ENCODE measurements at regions not wholly inside any gene's neighbourhood (a gene's known extent, or its start where the extent isn't known, plus 50 kb on each side); places are given as distances from the start of the nearest gene placed in this dataset.
"Not testable (repeated sequence)": the region's sequence is repeated elsewhere in the genome, so short reads cannot be mapped to it uniquely, and the experiment has no call there.

DNA sequence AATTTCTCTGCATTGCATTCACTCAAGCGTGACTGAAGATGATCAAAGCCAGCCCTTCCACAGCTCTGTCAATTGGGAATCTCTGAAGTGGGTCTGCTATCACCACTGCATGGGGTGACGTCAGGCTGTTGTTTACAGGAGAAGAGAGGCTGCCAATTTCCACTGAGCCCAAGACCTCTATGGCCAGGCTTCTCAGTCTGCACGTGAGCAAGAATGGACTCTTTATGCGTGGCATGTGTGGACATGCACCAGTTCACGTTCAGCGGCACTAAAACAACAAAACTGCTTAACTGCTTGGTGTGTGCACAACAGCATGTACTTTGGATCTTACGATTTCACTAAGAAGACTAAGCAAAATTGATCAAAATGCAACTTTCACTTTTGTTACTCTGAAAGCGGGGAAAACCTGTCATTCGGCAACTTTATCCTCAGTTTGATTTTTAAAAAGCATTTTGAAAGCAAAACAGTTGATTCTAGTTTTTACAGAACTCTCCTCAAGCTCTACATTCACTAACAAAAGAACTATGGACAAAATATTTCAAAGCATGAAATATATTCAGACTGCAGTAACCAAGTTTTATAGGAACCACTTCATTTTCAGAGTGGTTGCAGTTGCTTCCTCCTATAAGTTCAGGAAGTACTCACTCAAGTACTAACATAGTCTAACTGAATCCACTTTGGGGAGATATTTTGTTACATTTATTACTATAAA is 77.0 kb upstream of the SERTAD2 start:
- Mint-ChIP-seq H3K9me3 (no peaks in the 10 kb centered on the region), H3K4me1 (peaks cover 31% of the 10 kb centered on the region), H3K27ac (peak overlapping the region; percentile 80), H3K4me3 (peak overlapping the region; percentile 83), H3K36me3 (ENCODE audit: low read depth) (no peaks in the 10 kb centered on the region), H3K27me3 (no peaks in the 10 kb centered on the region)
- peak; percentile 73 for ATAC-seq (replicated peaks)

DNA sequence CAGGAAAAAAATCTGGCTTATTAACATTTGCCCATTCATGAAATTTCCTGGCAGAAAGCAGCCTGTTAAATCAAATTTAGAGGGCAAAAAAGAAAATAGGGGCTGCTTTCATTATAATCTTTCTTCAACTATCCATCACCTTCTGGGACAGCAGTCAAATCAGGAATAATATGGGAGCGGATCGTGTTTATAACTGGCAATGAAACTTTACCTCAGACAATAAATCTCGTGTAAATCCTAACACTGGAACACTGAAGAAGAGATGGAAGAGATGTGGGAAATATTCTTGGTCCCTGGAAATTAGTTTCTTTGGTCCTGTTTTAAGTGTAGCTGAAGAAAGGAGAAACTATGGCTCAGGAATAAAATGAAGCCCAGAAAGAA is 77.5 kb upstream of the SERTAD2 start:
- peak overlapping the region; percentile 80 for H3K27ac Mint-ChIP-seq
- H3K4me1 Mint-ChIP-seq, result peaks cover 31% of the 10 kb centered on the region
- H3K9me3 Mint-ChIP-seq, result no peaks in the 10 kb centered on the region
- no peaks in the 10 kb centered on the region for H3K27me3 Mint-ChIP-seq
- H3K36me3 Mint-ChIP-seq (ENCODE audit: low read depth), result no peaks in the 10 kb centered on the region
- peak overlapping the region; percentile 83 for H3K4me3 Mint-ChIP-seq
- ATAC-seq (replicated peaks), result no peak

DNA sequence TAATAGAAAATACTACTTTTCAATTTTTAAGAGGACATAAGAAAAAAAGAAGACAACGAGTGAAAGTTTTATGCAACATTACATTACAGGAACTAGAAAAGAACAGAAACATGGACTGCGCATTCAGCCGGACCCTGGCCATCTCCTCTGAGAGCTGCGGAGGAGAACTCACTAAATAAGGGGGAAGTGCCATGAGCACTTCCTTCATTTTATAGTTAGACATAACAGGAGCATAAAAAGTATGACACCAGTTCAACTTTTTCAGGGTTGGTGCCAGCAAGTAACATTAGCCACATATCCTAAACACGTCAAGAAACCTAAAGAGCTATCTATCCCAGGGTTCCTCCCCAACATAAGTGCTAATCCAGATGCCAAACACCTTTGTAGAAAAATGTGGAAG is 78.0 kb upstream of the SERTAD2 start:
- Mint-ChIP-seq H3K36me3 (ENCODE audit: low read depth) (no peaks in the 10 kb centered on the region), H3K27me3 (no peaks in the 10 kb centered on the region), H3K4me3 (peak overlapping the region; percentile 83), H3K4me1 (peaks cover 30% of the 10 kb centered on the region), H3K9me3 (no peaks in the 10 kb centered on the region), H3K27ac (no peak overlapping the region)
- ATAC-seq (replicated peaks), result no peak

DNA sequence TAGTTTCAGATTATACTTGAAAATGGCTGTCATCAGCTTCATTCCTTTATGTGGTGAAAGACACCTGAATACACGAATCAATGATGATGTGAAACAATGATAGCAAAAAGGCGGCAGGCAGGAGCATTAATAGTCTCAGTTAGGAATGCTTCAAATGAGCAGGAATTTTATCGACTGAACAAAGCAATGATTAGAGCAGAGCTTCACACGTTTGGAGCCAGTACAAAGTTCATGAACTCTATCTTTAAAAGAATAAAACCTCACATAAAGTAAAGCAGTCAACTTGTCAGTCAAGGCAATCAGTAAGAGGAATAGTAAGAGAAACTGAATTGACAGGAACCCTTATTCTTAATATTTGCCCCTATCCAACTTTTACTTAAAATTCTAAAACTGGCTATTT is 78.4 kb upstream of the SERTAD2 start:
- no peaks in the 10 kb centered on the region for H3K27me3 Mint-ChIP-seq
- H3K4me3 Mint-ChIP-seq, result no peak overlapping the region
- no peak overlapping the region for H3K27ac Mint-ChIP-seq
- peaks cover 26% of the 10 kb centered on the region for H3K4me1 Mint-ChIP-seq
- ATAC-seq (replicated peaks), result no peak
- H3K36me3 Mint-ChIP-seq (ENCODE audit: low read depth), result no peaks in the 10 kb centered on the region
- no peaks in the 10 kb centered on the region for H3K9me3 Mint-ChIP-seq

DNA sequence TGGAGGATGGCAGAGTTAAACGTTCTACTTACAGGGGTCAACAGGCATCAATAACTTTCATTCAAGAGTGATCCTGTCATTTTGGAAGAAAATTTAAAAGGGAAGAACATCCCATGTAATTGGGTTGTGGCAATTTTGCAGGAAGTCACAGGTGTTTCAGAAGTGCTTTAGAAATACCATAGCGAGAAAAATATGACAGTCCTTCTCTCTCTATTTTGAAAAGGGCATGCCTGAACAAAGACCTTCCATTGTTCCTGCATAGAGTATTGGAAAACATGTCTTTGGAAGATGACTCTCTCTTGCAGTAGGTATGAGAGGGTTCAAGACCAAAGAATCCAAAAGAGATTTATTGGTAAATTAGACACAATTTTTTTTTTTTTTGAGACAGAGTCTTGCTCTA is 81.8 kb upstream of the SERTAD2 start:
- ATAC-seq (replicated peaks), result no peak
- peaks cover 22% of the 10 kb centered on the region for H3K4me1 Mint-ChIP-seq
- no peak overlapping the region for H3K4me3 Mint-ChIP-seq
- no peaks in the 10 kb centered on the region for H3K27me3 Mint-ChIP-seq
- H3K9me3 Mint-ChIP-seq, result no peaks in the 10 kb centered on the region
- no peak overlapping the region for H3K27ac Mint-ChIP-seq
- H3K36me3 Mint-ChIP-seq (ENCODE audit: low read depth), result peaks cover 6% of the 10 kb centered on the region

DNA sequence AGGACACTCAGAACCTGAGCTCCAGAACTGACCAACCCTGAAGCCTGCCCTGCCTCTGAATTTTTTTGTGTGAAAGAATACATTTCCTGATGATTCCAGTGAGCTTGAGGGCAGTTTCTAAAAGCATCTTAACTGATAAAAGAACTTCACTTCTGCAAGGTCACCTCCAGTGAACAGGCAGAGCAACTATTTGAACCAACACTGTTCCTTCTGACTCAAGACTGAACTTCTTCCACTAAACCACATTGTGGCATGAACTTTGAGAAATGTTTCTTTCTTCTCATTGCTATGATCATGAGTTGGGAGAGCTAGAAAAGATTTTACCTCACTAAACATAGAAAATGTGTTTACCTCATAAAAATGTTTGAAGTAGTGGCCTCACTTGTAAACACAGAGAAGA is 83.8 kb upstream of the SERTAD2 start:
- peaks cover 13% of the 10 kb centered on the region for H3K4me1 Mint-ChIP-seq
- ATAC-seq (replicated peaks), result peak; percentile 90
- peak overlapping the region; percentile 68 for H3K27ac Mint-ChIP-seq
- H3K36me3 Mint-ChIP-seq (ENCODE audit: low read depth), result peaks cover 6% of the 10 kb centered on the region
- H3K4me3 Mint-ChIP-seq, result peak overlapping the region; percentile 54
- no peaks in the 10 kb centered on the region for H3K27me3 Mint-ChIP-seq
- H3K9me3 Mint-ChIP-seq, result no peaks in the 10 kb centered on the region

DNA sequence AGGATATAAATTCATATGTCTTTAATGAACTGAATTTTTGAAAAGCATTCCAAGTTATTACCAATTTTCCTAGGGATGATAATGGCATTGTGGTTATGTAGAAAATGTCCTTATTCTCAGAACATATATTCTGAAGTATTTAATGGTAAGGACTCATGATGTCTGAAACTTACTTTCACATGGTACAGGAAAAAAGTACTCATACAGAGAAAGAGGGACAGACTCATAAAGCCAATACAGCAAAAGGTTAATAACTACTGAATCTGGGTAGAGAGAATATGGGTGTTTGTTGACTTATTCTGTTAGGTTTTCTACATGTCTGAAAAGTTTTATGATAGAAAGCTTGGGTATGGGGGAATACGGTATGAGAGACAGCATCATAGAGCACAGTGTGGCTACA is 84.3 kb upstream of the SERTAD2 start:
- peaks cover 6% of the 10 kb centered on the region for H3K36me3 Mint-ChIP-seq (ENCODE audit: low read depth)
- peak overlapping the region; percentile 68 for H3K27ac Mint-ChIP-seq
- H3K4me3 Mint-ChIP-seq, result peak overlapping the region; percentile 54
- H3K27me3 Mint-ChIP-seq, result no peaks in the 10 kb centered on the region
- H3K9me3 Mint-ChIP-seq, result no peaks in the 10 kb centered on the region
- H3K4me1 Mint-ChIP-seq, result peaks cover 13% of the 10 kb centered on the region
- ATAC-seq (replicated peaks), result peak; percentile 92

DNA sequence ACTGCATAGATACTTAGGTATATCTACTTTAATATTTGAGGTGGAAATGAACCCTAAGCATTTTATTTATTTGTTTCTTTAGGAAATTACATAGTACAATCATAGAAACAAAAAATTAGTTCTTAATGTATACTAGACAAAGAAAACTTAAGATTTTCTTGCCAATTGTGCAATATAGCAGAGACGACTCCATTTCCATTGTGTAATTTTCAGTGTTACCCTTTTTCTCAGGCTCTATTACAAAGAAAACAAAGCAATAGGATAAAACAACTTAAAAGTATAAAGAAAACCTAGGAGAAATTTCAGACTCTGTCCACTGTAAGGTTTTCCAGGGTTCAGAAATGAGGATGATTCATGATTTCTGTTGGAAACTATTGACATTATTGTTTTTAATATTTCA is 89.0 kb upstream of the SERTAD2 start:
- peaks cover 6% of the 10 kb centered on the region for H3K36me3 Mint-ChIP-seq (ENCODE audit: low read depth)
- H3K9me3 Mint-ChIP-seq, result no peaks in the 10 kb centered on the region
- H3K4me3 Mint-ChIP-seq, result no peak overlapping the region
- H3K27me3 Mint-ChIP-seq, result no peaks in the 10 kb centered on the region
- peaks cover 8% of the 10 kb centered on the region for H3K4me1 Mint-ChIP-seq
- no peak overlapping the region for H3K27ac Mint-ChIP-seq
- no peak for ATAC-seq (replicated peaks)

DNA sequence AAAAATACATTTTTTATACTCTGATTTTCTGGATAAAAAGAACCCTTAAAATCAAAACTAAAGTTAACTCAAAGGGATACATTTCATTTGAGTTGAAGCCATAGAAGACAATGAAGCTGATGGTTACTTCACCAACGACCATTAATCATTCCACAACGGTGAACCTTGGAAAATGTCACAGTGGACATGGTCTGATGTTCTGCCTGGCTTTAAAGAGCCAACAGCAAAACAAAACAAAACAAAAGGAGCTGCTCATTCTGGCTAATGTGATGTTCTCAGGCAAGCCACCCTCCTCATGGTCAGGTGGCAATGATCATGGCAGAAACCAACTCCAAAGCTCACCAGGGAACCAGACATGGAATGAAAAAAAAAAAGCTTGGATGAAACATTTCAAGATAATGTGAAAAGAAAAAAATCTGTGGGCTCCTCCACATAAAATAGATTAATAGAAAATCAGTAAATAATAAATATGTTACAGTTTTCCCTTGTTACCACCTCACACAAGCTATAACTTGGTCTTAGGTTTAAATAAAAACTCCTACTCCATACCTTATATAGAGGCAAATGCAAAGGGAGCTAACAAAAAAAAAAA is 90.1 kb upstream of the SERTAD2 start:
- no peak overlapping the region for H3K4me3 Mint-ChIP-seq
- no peaks in the 10 kb centered on the region for H3K27me3 Mint-ChIP-seq
- no peaks in the 10 kb centered on the region for H3K9me3 Mint-ChIP-seq
- ATAC-seq (replicated peaks), result no peak
- H3K27ac Mint-ChIP-seq, result no peak overlapping the region
- H3K36me3 Mint-ChIP-seq (ENCODE audit: low read depth), result no peaks in the 10 kb centered on the region
- H3K4me1 Mint-ChIP-seq, result peaks cover 5% of the 10 kb centered on the region

DNA sequence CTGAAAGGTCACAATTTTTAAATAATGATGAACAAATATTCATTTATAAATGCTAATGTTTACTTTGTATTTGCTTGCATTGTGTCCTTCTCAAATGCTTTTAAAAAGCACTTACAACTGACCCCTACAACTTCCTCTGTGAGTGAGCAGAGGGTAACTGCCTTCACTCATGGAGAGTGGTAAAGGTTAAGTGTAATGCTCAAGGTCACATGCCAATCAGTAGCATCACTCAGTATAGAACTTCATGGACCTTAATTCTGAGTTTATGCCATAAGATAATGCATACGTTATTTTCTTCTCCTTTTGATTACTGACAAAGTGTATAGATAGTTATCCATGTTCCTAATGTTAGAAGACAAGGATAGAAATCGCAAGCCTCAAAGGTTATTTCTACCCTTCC is 91.8 kb upstream of the SERTAD2 start:
- peaks cover 11% of the 10 kb centered on the region for H3K4me1 Mint-ChIP-seq
- no peaks in the 10 kb centered on the region for H3K27me3 Mint-ChIP-seq
- ATAC-seq (replicated peaks), result no peak
- H3K9me3 Mint-ChIP-seq, result no peaks in the 10 kb centered on the region
- no peaks in the 10 kb centered on the region for H3K36me3 Mint-ChIP-seq (ENCODE audit: low read depth)
- no peak overlapping the region for H3K27ac Mint-ChIP-seq
- H3K4me3 Mint-ChIP-seq, result no peak overlapping the region

DNA sequence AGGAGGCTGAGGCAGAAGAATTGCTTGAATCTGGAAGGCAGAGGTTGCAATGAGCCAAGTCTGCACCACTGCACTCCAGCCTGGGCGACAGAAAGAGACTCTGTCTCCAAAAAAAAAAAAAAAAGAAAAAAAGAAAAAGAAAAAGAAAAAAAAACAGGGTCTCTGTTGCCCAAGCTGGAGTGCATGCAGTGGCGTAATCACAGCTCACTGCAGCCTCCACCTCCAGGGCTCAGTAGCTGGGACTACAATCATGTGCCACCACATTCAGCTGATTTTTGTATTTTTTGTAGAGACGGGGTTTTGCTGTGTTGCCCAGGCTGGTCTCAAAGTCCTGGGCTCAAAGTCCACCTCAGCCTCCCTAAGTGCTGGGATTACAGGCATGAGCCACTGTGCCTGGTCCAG is 94.0 kb upstream of the SERTAD2 start:
- not testable (repeated sequence) for H3K9me3 Mint-ChIP-seq; H3K4me3 Mint-ChIP-seq; H3K36me3 Mint-ChIP-seq (ENCODE audit: low read depth); H3K27ac Mint-ChIP-seq; ATAC-seq (replicated peaks); H3K27me3 Mint-ChIP-seq
- H3K4me1 Mint-ChIP-seq, result peaks cover 16% of the 10 kb centered on the region

DNA sequence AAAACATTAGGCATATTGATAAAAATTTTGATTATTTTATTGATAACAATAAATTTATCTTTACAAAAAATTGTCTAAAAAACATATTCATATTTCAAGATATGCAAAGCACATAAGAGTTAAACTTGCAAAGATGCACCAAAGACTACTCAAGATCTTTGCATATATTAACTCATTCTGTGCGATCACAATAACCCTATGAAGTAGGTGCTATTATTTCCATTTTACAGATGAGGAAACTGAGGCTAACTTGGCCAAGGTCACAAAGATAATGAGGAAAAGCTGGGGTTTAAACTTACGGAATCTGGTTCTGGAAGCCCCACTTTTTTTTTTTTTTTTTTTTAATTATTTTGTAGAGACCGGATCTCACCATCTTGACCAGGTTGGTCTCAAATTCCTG is 94.4 kb upstream of the SERTAD2 start:
- Mint-ChIP-seq H3K36me3 (ENCODE audit: low read depth) (no peaks in the 10 kb centered on the region), H3K9me3 (no peaks in the 10 kb centered on the region), H3K4me1 (peaks cover 16% of the 10 kb centered on the region), H3K27me3 (no peaks in the 10 kb centered on the region), H3K27ac (peak overlapping the region; percentile 70), H3K4me3 (peak overlapping the region; percentile 82)
- ATAC-seq (replicated peaks), result no peak

DNA sequence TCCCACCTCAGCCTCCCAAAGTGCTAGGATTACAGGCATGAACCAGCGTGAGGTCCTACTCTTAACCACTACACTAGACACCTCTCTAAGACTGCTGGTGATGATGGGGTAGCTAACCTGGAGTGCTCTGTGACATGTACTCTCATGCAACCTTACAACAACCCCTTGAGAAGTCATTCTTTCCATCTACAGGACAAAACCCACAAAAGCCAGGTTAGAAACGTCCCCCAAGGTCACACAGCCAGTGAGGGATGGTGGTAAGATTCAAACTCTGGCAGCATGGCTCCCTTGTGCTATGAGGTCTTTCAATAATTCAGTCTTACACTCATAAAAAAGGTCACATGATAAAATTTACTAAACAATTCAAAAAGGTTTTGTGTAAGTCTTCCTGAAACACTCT is 94.8 kb upstream of the SERTAD2 start:
- Mint-ChIP-seq H3K4me3 (peak overlapping the region; percentile 82), H3K27me3 (no peaks in the 10 kb centered on the region), H3K36me3 (ENCODE audit: low read depth) (no peaks in the 10 kb centered on the region), H3K4me1 (peaks cover 16% of the 10 kb centered on the region), H3K27ac (peak overlapping the region; percentile 70), H3K9me3 (no peaks in the 10 kb centered on the region)
- no peak for ATAC-seq (replicated peaks)

DNA sequence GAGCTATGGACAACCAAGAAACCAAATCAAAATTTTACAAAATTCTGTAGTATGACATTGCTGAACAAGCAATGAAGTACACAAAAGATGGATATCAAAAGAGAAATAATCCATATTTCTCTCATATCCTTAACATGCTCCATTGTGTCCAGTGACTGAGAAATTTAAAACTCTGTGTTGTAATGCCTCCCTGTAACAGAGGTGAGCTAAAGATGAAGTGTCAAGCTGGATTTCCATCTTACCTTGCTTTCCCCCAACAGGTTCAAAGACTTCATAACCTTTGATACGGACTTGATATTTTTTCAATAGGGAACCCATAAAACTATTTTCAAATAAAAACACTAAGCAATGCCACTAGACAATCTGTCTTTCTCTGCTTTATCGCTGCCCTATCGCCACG is 95.7 kb upstream of the SERTAD2 start:
- no peaks in the 10 kb centered on the region for H3K9me3 Mint-ChIP-seq
- H3K27me3 Mint-ChIP-seq, result no peaks in the 10 kb centered on the region
- peaks cover 16% of the 10 kb centered on the region for H3K4me1 Mint-ChIP-seq

DNA sequence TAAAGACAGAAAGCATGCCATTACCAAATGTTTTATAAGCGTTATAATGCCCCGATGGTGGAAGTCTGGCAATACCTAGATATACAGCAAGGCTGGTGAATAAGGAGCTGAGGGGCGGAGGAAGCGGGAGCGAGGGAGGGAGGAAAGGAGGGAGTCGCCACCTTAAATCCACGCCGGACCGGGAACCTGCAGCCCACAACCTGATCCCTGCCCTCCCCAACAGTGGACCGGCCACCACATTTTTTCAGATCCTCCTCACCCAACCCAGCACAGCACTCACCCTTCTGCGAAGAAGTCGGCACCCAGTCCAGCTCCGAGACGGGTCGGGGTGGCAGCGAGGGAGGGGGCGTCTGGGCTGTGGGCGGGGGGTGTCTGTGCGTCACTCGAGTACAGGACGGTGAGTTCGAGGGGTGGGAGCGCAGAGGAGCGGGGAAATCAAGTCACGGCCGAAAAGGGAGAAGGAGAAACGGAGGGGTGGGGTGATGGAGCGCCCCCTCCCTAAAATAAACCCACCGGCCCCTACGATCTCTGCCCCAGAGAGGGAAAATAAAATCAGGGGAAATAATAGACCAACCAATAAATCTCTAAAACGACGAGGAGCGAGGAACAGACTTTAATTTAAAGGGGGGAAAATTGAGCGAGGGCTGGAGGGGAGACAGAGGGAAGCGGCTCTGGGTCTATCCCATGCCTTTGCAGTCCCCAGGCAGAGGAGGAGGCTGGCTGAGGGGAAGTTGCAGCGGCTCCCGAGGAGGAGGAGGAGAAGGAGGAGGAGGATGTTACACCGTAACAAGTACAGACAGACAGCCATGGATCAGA is 96.5 kb upstream of the SERTAD2 start:
- Mint-ChIP-seq H3K9me3 (no peaks in the 10 kb centered on the region), H3K27ac (peak overlapping the region; percentile 81), H3K4me1 (peaks cover 16% of the 10 kb centered on the region), H3K4me3 (peak overlapping the region; percentile 82), H3K36me3 (ENCODE audit: low read depth) (no peaks in the 10 kb centered on the region), H3K27me3 (no peaks in the 10 kb centered on the region)
- no peak for ATAC-seq (replicated peaks)

More for the DNA sequence above, 95.7 kb upstream of the SERTAD2 start:
- peak overlapping the region; percentile 82 for H3K4me3 Mint-ChIP-seq
- peak overlapping the region; percentile 81 for H3K27ac Mint-ChIP-seq
- no peaks in the 10 kb centered on the region for H3K36me3 Mint-ChIP-seq (ENCODE audit: low read depth)
- no peak for ATAC-seq (replicated peaks)

All from activated T-helper 17 cell treated with anti-CD3 and anti-CD28 coated beads, Interleukin-2, amount 50 U/mL, for 72 hours (primary cell).